ENCODE measurements at regions not wholly inside any gene's neighbourhood (a gene's known extent, or its start where the extent isn't known, plus 50 kb on each side); places are given as distances from the start of the nearest gene placed in this dataset.

- Histone ChIP-seq H2AFZ (ENCODE audit: low read depth, low read length, severe bottlenecking) (no peak overlapping the region), H3K36me3 (ENCODE audit: low read length) (no peaks in the 10 kb centered on the region), H3K4me3 (ENCODE audit: insufficient read depth, low read length, poor library complexity, severe bottlenecking) (no peak overlapping the region), H4K20me1 (ENCODE audit: low read depth, low read length) (no peaks in the 10 kb centered on the region), H3K79me2 (ENCODE audit: insufficient read depth, low read length) (no peaks in the 10 kb centered on the region), H3K9ac (ENCODE audit: low read length) (no peak overlapping the region), H3K9me2 (replicated peaks; ENCODE audit: insufficient read depth, low read length) (no peaks in the 10 kb centered on the region), H3K27ac (ENCODE audit: low read depth, low read length) (no peak overlapping the region), H3F3A (ENCODE audit: insufficient read depth) (peaks cover 3% of the 10 kb centered on the region; the same call in 1 of the 2 replicates), H3K4me2 (ENCODE audit: low read depth, low read length, poor library complexity, severe bottlenecking) (no peak overlapping the region), H3K27me3 (ENCODE audit: low read length) (no peaks in the 10 kb centered on the region), H3K9me3 (ENCODE audit: insufficient read depth, low read length) (no peaks in the 10 kb centered on the region)
- TF ChIP-seq EZH2phosphoT487 (conservative IDR thresholded peaks at IDR 0.05; ENCODE audit: low read length): no peak
- TF ChIP-seq, protein P1, sequence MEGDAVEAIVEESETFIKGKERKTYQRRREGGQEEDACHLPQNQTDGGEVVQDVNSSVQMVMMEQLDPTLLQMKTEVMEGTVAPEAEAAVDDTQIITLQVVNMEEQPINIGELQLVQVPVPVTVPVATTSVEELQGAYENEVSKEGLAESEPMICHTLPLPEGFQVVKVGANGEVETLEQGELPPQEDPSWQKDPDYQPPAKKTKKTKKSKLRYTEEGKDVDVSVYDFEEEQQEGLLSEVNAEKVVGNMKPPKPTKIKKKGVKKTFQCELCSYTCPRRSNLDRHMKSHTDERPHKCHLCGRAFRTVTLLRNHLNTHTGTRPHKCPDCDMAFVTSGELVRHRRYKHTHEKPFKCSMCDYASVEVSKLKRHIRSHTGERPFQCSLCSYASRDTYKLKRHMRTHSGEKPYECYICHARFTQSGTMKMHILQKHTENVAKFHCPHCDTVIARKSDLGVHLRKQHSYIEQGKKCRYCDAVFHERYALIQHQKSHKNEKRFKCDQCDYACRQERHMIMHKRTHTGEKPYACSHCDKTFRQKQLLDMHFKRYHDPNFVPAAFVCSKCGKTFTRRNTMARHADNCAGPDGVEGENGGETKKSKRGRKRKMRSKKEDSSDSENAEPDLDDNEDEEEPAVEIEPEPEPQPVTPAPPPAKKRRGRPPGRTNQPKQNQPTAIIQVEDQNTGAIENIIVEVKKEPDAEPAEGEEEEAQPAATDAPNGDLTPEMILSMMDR (IDR thresholded peaks at IDR 0.05; ENCODE audit: insufficient read depth, low read length, poor library complexity, severe bottlenecking): no peak
Measured at GRCh38 chr4:43754566-43754965, 694.0 kb downstream of the KCTD8 start.

GRCh38 chr4:43757147-43757546, 691.5 kb downstream of the KCTD8 start:
- Histone ChIP-seq H2AFZ (ENCODE audit: low read depth, low read length, severe bottlenecking) (no peak overlapping the region), H3F3A (ENCODE audit: insufficient read depth) (peaks cover 3% of the 10 kb centered on the region; the same call in 1 of the 2 replicates), H3K9me3 (ENCODE audit: insufficient read depth, low read length) (no peaks in the 10 kb centered on the region), H3K9ac (ENCODE audit: low read length) (no peak overlapping the region), H3K79me2 (ENCODE audit: insufficient read depth, low read length) (no peaks in the 10 kb centered on the region), H3K4me3 (ENCODE audit: insufficient read depth, low read length, poor library complexity, severe bottlenecking) (no peak overlapping the region), H3K27ac (ENCODE audit: low read depth, low read length) (no peak overlapping the region), H3K4me2 (ENCODE audit: low read depth, low read length, poor library complexity, severe bottlenecking) (no peak overlapping the region), H3K9me2 (replicated peaks; ENCODE audit: insufficient read depth, low read length) (no peaks in the 10 kb centered on the region), H4K20me1 (ENCODE audit: low read depth, low read length) (no peaks in the 10 kb centered on the region), H3K36me3 (ENCODE audit: low read length) (no peaks in the 10 kb centered on the region), H3K27me3 (ENCODE audit: low read length) (no peaks in the 10 kb centered on the region)
- TF ChIP-seq, protein P1 (IDR thresholded peaks at IDR 0.05; ENCODE audit: insufficient read depth, low read length, poor library complexity, severe bottlenecking): no peak
- TF ChIP-seq EZH2phosphoT487 (conservative IDR thresholded peaks at IDR 0.05; ENCODE audit: low read length): no peak

GRCh38 chr4:43758836-43759235, 689.8 kb downstream of the KCTD8 start:
- no peak overlapping the region for H3K4me2 ChIP-seq (ENCODE audit: low read depth, low read length, poor library complexity, severe bottlenecking)
- H3K27me3 ChIP-seq (ENCODE audit: low read length): no peaks in the 10 kb centered on the region
- H3K4me3 ChIP-seq (ENCODE audit: insufficient read depth, low read length, poor library complexity, severe bottlenecking): no peak overlapping the region
- no peaks in the 10 kb centered on the region for H3K79me2 ChIP-seq (ENCODE audit: insufficient read depth, low read length)
- H3F3A ChIP-seq (ENCODE audit: insufficient read depth): peaks cover 3% of the 10 kb centered on the region; the same call in 1 of the 2 replicates
- H4K20me1 ChIP-seq (ENCODE audit: low read depth, low read length): no peaks in the 10 kb centered on the region
- H3K36me3 ChIP-seq (ENCODE audit: low read length): no peaks in the 10 kb centered on the region
- no peak overlapping the region for H3K27ac ChIP-seq (ENCODE audit: low read depth, low read length)
- H2AFZ ChIP-seq (ENCODE audit: low read depth, low read length, severe bottlenecking): no peak overlapping the region
- H3K9me3 ChIP-seq (ENCODE audit: insufficient read depth, low read length): no peaks in the 10 kb centered on the region
- no peaks in the 10 kb centered on the region for H3K9me2 ChIP-seq (replicated peaks; ENCODE audit: insufficient read depth, low read length)
- H3K9ac ChIP-seq (ENCODE audit: low read length): no peak overlapping the region
- TF ChIP-seq, protein P1 (IDR thresholded peaks at IDR 0.05; ENCODE audit: insufficient read depth, low read length, poor library complexity, severe bottlenecking): no peak
- TF ChIP-seq EZH2phosphoT487 (conservative IDR thresholded peaks at IDR 0.05; ENCODE audit: low read length): no peak

Data from SU-DHL-6 (cell line).